Activated CD4-positive, CD25-positive, alpha-beta regulatory T cell (primary cell): ENCODE measurements at regions not wholly inside any gene's neighbourhood (a gene's known extent, or its start where the extent isn't known, plus 50 kb on each side); places are given as distances from the start of the nearest gene placed in this dataset.
"Not testable (repeated sequence)": the region's sequence is repeated elsewhere in the genome, so short reads cannot be mapped to it uniquely, and the experiment has no call there.

ENCODE experiments used
- DNase-seq, 4 experiments: peaks; one replicate each; lab custom pipeline; 2025; lab: John Stamatoyannopoulos, UW

GRCh38 chr3:153614140-153614539 lies 452.1 kb downstream of the RAP2B start:
- DNase-seq: no peak

- no peak for DNase-seq
Measured at GRCh38 chr3:153614563-153614962, 452.5 kb downstream of the RAP2B start.

GRCh38 chr3:153615863-153616262 lies 453.8 kb downstream of the RAP2B start:
- DNase-seq: no peak

- DNase-seq: no peak
Measured at GRCh38 chr3:153617463-153617862, 455.4 kb downstream of the RAP2B start.

GRCh38 chr3:153618176-153618575 lies 456.1 kb downstream of the RAP2B start:
- DNase-seq: no peak

GRCh38 chr3:153619268-153619667 lies 457.2 kb downstream of the RAP2B start:
- no peak for DNase-seq

GRCh38 chr3:153621953-153622352 lies 459.9 kb downstream of the RAP2B start:
- no peak for DNase-seq

- DNase-seq: no peak
Measured at GRCh38 chr3:153623834-153624233, 461.8 kb downstream of the RAP2B start.

GRCh38 chr3:153624310-153625030 lies 462.4 kb downstream of the RAP2B start:
- no peak for DNase-seq

GRCh38 chr3:153625506-153625905 lies 463.5 kb downstream of the RAP2B start:
- no peak for DNase-seq

- no peak for DNase-seq
Measured at GRCh38 chr3:153626158-153626557, 464.1 kb downstream of the RAP2B start.

- no peak for DNase-seq
Measured at GRCh38 chr3:153628591-153628990, 466.6 kb downstream of the RAP2B start.

GRCh38 chr3:153629148-153629547 lies 467.1 kb downstream of the RAP2B start:
- DNase-seq: no peak

GRCh38 chr3:153631102-153631501 lies 469.1 kb downstream of the RAP2B start:
- DNase-seq: no peak

GRCh38 chr3:153631664-153632063 lies 469.6 kb downstream of the RAP2B start:
- no peak for DNase-seq

- no peak for DNase-seq
Measured at GRCh38 chr3:153633407-153633806, 471.4 kb downstream of the RAP2B start.

- DNase-seq: no peak
Measured at GRCh38 chr3:153634683-153635082, 472.7 kb downstream of the RAP2B start.

GRCh38 chr3:153639631-153640030 lies 477.6 kb downstream of the RAP2B start:
- no peak for DNase-seq

- no peak for DNase-seq
Measured at GRCh38 chr3:153640689-153641665, 479.0 kb downstream of the RAP2B start.

- not testable (repeated sequence) for DNase-seq
Measured at GRCh38 chr3:153642576-153642975, 478.6 kb upstream of the ARHGEF26 start.

- not testable (repeated sequence) for DNase-seq
Measured at GRCh38 chr3:153643471-153643870, 477.7 kb upstream of the ARHGEF26 start.

GRCh38 chr3:153649286-153649839 lies 471.8 kb upstream of the ARHGEF26 start:
- DNase-seq: no peak

- DNase-seq: no peak
Measured at GRCh38 chr3:153652076-153652475, 469.1 kb upstream of the ARHGEF26 start.
